GM21737 (cell line): ENCODE measurements at regions not wholly inside any gene's neighbourhood (a gene's known extent, or its start where the extent isn't known, plus 50 kb on each side); places are given as distances from the start of the nearest gene placed in this dataset.

Experiments used
- ATAC-seq: cut with Tn5 transposase; IDR thresholded peaks from one replicate; pipeline ENCODE4 v1.9.1; 2021; ENCODE audit warnings: mild to moderate bottlenecking, moderate library complexity; ENCODE audit not compliant: unreplicated experiment

DNA sequence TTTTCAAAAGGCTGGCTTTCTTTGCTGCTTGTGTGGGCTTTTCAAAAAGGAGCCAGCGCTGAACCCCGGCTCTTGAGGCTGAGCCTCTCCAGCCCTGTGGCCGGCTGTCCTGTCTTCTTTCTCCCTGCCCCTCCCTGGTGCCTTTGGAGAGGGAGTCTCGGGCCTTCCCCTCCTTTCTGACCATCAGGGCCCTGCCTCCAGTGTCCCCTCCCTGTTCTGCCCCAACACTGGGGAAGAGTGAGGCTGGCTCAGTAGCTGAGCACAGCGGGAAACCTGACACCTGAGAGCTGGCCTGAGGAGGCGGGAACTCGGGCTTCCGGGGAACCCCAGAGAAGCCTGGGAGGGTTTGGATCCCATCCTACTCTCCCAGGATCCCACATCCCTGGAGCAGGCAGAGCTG is 232.1 kb downstream of the LOXHD1 start:
- ATAC-seq = no peak

DNA sequence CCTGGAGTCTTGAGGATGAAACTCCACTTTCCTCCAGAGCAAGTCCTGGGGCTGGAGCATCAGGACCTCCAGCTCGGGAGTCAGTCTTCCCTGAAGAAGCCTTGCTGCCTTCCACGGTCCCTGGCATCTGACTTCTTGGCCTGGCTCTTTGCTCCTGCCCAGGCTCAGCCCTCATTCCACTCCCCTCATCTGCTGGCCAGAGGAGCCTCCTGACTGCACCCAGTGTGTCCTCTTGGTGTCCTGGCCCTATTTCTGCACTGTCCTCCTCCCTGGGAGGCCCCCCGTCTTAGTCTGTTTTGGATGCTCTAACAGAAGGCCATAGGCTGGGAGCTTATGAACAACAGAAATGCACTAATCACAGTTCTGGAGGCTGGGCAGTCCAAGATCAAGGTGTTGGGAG is 231.5 kb downstream of the LOXHD1 start:
- ATAC-seq = no peak

DNA sequence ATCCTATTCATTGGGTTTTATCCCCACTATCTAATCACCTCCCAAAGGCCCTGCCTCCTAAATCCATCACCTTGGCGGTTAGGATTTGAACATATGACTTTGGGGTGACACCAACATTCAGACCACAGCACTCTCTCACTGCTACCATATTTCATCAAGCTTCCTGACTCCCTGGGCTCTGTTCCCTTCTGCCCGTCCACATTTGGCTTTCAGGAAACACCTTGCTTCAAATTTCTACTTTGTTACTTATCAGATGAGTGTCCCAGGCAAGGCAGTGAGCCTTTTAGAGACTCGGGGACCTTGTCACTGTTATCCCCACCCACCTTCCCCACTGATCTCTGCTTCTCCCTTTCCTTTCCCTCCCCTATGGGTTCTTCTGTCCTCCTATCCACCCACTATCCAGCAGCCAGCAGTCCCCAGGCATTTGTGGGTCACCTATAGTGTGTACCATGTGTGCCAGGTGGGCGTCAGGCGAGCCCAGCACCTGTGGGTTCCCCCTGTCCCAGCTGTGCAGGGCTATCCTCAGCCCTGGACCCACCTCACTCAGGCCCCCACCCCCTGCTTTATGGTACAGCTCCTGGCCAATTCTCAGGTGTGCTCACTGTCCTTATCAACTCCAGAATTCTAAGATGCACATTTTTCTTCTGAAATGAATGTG is 230.9 kb downstream of the LOXHD1 start:
- no peak for ATAC-seq

DNA sequence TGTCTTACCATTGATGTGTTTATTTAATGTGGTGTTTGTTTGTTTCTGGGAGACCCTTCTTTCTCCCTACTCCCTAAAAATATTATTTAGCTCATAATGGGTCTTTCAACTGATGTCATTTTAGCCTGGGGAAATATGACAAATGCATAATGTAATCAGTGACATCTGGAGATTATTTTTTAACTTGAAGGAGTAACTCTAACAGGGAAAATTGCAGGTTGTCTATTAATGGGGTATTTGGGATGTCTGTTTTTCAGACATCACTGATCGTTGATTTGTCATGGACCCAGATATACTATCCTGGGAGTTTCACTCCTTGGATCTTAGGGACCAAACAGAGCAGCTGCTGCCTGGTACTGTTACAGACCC is 230.4 kb downstream of the LOXHD1 start:
- ATAC-seq = no peak
